ENCODE measurements at regions not wholly inside any gene's neighbourhood (a gene's known extent, or its start where the extent isn't known, plus 50 kb on each side); places are given as distances from the start of the nearest gene placed in this dataset.

DNA sequence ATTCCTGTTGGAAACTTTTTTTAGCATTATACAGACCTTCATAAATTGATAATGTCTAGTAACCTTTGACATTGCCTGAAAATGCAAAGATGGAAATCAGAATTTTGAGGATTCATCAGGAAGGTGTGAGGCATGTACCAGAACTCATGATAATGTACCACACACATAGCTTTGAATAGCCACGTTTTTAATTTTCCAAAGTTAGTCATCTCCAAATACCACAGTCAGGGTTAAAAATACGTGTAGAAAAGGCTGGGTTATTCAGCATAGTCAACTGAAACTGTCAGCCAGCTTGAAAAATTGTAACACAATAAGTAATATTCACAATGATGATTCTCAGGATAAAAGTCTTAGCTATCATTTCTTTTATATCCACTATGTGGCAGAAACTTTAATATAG, 102.0 kb upstream of the THRB start:
- no peak for DNase-seq (ENCODE audit: low spot score)

DNA sequence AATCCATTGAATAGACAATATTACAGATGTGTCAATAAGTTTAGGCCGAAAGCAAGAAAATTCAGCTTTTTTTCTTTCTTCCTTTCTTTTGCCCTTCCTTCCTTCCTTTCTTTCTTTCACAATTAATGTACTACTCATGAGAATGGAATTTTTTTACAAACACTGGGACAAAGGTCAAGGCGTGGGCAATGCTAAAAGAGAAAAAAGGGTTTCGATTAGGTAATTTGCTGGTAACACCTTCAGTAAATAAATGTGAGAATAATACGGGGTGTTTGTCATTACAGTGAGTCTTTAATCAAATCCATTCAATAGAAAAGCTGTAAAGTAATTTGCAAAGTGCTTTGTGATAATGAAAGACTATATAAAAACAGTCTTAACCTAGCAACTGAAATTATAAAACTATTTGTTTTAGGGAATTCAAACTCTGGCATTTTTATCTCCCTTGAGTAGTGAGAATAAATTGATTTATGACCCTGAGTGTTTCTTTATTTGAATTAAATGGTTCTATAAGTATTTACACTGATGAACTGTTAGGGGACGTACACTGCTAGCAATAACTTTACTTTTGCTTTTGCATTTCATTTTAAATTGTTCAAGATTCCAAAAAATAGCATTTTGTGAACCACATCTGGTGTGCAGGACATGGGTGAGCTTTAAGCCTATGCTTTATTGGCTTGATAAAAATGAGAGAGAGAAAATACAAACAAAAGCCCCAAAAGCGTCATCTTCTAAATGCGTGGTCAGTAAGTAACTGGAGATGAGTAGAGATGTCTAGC, 104.2 kb upstream of the THRB start:
- no peak for DNase-seq (ENCODE audit: low spot score)

DNA sequence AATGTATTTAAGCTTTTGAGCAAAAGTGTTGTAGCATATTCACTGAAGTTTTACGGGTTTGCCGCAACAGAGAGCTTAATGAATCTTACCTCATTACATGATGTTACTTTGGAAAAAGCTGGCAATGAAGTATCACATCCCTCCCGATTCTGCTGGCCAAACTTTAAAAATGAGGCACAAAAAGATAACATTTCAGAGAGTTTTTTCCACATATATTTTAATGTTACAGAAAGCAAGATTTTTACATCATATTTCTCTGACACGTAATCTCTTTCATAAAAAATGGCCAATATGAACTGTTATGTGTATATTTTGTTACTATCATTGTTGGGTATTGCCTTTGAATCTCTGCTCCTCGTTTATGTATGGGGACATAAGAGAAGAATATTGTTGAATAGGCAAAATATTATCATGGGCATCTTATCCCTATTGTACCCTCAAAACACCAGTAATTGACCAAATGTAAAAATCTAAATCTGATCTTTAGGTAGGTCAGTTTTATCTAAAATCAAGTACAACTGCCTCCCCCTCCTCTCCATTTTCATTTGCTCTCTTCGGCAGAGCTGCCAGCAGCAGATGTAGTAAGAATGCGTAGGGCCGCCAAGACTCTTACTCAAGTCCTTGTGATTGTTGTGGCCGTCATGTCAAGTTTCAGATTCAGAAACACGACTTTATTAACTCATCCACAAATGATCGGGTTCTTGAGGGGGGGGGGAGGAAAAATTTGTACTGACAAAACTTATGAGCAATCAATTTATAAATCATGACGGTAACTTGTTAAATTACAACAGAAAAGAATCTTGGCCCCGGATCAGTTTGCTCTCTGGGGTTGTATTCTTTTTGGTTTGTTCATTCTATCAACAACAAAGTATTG, 106.7 kb upstream of the THRB start:
- DNase-seq (ENCODE audit: low spot score), result no peak

DNA sequence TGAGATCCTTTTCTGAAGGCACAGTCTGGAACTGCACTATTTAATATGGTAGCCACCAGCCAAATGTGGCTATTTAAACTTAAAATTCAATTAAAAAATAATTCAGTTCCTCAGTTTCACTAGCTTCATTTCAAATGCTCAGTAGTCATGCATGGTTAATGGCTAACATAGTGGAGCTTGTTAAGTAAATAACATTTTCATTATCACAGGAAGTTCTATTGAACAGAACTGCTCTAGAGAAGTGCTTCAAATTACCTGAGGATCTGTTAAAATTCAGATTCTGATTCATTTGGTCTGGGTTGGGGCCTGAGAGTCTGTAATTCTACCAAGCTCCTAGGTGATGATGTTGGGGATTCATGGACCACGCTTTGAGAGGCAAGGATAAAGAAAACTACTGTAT, 109.6 kb upstream of the THRB start:
- DNase-seq (ENCODE audit: low spot score), result no peak

DNA sequence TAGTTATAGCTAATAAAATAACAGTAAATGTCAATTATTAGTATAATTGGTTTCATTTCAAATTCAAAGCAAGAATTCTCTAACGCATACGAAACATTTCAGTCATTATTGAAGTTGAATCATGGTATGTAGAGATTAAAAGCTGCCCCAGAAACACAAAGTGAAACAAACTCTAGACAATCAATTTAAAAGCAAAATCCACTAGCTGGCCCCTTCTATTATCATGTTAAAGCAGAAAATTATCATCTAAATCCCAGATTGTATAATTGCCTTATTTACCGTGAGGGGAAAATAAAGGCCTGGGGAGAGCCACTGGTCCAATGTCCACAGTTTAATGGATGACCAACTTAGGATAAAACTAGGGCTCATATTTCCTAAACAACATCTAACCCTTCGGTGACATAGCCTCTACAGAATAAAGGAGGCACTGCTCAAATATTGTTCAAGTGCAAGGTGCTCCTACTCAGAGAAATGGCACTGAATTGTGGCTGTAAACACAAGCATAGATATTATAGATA, 110.9 kb upstream of the THRB start:
- no peak for DNase-seq (ENCODE audit: low spot score)

DNA sequence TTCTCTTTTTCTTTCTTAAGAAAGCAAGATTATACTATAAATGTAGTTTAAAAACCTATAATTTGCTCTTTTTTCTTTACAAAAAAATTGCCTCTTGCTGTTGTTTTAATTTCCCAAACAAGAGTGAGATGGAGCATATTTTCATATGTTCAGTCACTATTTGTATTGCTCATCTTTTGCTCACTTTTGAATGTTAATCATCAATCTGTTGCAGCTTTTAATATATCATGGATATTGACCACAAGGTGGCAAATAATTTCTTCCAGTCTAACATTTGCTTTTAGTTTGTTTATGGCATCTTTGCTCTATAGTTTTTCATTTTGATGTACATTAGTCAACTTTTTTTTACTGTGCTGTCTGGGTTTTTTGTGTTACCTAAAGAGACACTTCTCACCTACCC, 112.6 kb upstream of the THRB start:
- no peak for DNase-seq (ENCODE audit: low spot score)

DNA sequence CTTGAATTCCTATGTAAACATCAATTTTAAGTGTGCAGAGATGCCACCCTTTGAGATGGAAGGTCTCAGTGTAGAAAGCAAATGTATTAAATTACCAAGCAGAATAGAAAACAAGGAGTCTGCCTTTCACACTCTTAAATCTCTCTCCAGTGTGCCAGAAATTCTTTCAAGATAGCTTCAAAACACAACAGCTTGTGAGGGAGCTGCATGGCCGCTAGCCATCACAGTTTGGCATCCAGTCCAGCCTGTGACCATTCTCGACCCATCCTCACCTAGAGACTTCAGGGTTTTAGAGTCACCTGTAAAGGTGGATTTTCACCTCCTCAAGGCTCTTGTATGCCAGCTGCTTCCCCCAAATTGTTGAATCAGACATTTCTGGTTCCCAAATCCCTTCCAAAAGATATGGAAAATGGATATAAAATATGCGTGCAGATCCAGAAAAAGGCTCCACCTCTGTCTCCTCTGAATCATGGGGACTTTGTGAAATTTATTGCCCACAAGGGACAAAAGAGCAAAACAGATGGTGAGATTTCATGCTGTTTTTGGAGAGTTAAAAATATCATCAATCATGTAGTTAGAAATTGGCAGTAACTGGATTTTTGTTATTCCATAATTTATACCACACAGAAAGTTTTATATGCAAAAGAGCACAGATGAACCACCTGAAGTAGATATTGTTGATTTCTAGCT, 114.2 kb upstream of the THRB start:
- DNase-seq (ENCODE audit: low spot score), result no peak

DNA sequence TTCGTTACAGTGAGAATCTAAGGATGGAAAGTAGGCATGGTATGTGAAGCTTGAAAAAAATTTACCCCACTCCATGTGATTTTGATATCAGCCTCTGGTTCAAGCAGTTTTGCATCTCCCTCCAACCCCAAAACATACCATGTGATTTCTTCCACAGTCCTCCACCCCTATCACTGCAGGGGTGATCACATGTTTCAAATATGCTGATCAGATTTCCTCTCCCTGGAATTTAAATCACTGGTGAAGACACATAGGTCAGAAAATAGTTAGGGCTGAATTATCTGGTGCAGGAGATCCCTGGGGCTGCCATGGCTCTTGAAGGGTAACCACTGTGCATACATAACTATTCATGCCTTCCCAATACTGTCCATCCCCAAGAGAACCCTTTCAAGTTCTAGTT, 119.7 kb upstream of the THRB start:
- no peak for DNase-seq (ENCODE audit: low spot score)

DNA sequence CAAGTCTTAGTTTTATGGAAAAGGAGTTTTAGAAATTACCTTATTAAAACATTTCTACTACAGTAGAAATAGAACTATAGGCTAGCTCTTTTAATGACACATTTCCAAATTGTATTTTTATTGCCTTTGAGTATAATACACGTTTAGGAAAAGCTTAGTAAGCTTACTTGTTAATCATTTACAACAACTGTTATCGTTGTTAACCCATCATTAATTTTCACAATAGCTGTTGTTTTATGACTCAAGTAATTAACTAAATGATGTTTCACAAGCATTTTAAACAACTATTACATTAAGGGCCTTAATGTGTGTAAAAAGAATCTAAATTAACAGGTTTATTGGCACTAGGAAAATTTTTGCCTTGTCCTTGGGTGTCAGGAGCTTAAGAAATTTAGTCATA, 120.5 kb upstream of the THRB start:
- DNase-seq (ENCODE audit: low spot score), result no peak

DNA sequence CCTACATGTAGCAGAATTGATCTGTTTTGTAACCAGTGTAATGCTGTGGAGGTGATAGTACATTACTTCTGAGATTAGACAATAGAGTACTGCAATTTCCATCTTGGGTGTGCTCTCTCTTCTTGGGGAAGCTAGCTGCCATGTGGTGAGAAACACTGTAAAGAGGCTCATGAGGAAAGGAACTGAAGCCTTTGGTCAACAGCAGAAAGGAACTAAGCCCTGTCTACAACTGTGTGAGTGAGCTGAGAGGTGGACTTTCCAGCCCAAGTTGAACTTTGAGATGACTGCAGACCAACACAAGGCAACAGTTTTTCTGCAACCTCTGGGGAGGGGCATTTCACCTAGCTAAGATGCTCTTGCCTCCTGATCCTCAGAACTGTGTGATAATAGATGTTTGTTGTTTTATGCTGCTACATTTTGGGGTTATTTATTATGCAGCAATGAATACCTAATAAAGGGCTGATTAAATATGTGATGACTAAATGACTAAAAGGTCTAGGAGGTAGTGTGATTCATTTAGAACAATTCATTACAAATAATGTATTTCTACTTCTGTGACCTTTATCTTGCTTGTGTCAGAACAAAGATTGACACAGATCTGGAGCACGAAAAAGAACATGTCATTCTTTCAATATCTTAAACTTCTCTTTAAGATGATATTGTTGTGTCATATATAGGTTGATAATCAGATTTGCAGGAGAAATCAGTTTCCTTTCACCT, 121.6 kb upstream of the THRB start:
- no peak for DNase-seq (ENCODE audit: low spot score)

DNA sequence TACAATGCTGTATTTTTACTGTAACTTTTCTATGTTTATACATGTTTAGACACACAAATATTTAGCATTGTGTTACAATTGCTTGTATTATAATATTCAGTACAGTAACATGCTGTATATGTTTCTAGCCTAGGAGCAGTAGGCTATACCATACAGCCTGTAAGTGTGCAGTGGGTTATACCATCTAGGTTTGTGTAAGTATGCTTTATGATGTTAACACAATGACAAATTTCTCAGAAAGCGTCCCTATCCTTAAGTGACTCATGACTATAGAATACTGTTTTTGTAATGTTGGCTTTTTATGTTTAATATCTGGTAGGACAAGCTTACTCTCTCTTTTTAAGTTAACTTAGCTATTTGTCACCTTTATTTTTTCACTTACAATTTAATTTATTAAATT, 127.5 kb upstream of the THRB start:
- no peak for DNase-seq (ENCODE audit: low spot score)

DNA sequence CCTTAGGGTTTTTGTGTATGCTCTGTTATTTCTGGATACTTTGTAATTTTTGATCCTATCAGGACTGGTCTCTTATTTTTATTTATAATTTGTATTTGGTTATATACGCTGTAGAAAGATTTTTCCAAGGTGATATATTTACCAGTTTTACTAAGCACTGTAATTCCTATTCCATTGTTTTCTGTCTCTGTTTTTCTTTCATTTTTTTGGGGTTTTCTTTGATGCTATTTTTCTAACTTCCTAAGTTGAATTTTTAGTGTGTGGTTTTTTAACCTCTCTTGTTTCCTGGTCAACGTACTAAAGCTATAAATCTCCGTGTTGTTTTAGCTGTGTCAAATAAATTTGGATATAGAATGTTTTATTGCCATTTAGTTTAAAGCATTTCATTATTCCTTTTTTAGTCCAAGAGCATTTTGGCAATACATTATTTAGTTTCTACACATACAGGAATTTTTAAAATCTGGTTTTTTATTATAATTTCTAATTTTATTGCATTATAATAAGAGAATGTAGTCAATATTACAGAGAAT, 128.1 kb upstream of the THRB start:
- no peak for DNase-seq (ENCODE audit: low spot score)

DNA sequence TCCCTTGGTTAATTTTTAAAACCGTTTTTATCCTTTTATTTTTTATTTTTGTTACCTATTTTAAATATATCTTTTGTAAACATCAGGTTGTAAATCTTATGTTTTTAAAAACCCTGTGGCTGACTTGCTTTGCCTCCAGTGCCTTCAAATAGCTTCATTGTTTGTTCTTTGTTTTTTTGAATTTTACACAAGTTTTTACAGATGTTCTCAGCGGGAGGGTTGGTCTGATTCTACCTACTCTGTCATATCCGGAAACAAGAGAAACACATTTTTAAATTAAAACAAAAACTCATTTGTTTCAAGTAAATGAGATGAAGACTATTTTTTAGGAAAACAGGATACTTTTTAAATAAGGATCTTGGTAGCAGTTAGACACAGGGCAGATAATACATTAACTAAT, 129.0 kb upstream of the THRB start:
- no peak for DNase-seq (ENCODE audit: low spot score)

DNA sequence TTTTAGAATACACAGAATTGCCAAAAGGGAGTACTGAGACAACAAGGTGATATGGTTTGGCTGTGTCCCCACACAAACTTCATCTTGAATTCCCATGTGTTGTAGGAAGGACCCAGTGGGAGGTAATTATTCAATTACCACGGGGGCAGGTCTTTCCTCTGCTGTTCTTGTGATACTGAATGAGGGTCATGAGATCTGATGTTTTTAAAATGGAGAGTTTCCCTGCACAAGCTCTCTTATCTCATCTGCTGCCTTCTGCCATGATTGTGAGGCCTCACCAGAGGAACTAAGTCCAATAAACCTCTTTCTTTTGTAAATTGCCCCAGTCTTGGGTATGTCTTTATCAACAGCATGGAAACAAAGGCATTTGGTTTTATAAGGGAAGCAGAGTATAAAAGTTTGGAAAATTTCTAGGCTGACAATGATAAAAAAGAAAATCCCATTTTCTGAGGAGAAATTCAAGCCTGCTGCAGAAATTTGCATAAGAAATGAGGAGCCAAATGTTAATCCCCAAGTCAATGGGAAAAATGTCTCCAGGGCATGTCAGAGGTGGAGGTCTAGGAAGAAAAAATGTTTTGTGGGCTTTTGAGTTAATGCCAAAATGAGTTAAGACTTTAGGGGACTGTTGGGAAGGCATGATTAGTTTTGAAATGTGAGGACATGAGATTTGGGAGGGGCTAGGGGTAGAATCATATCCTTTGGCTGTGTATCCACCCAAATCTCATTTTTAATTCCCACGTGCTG, 130.5 kb upstream of the THRB start:
- no peak for DNase-seq (ENCODE audit: low spot score)

DNA sequence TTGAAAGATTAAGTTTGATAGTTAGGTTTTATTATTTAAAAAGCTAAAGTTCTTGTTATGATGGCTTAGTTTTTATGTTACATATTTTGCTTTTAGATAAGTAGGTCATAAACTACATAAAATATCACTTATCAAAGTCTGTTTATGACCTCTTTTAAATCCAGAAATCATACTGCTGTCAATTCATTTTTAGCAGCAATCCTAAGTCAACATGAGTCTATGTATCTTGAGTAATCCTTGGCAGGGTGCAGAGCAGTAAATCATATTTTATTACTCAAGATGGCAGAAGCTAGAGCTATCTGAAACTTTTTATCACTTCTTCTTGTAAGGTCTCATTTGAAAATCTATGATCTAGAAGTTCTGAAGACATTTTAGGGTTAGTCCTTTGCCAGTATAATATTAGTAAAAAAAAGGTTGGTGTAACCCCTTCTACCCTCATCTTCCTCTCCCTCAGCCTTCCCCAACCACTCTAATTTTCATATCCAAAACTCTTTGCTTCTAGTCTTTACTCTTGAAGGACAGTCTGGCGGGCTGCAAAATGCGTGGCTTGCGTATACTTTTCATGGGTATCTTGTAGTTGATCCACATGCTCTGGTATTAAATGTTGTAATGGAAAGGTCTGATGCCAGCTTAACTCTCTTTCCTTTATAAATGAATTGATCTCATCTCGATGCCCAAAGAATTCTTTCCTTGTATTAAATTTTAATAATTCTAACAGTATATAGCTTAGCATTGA, 134.0 kb upstream of the THRB start:
- no peak for DNase-seq (ENCODE audit: low spot score)

DNA sequence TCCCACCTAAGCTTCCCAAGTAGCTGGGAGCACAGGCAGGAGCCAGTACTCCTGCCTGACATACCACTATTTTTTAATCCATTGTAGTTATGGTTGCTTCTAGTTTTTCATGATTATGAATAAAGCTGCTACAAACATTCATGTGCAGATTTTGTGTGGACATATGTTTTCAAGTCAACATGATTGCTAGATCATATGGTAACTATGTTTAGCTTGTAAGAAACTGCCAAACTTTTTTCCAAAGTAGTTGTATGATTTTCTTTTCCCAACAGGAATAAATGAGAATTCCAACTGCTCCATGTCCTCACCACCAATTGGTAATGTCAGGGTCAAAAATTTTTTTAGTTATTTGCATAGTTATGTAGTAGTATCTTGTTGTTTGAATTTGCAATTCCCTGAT, 136.8 kb upstream of the THRB start:
- no peak for DNase-seq (ENCODE audit: low spot score)

DNA sequence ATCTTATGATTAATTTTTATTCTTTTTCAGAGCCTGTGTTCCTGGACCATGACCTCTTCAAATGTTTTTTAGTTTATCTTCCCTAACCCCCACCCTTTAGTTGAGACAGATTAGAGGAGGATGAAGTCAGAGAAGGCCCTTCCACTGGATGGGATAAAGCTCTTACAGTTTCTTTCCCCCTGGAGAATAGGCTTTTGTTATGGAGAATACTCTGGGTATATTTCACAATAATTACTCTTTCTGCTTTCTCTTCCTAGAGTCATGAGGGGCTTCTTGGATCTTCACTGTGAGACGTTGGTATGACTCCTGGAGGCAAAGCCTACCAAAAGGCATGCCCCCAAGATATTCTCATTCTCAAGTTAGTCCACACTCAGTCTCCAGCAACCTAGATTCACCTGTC, 144.4 kb upstream of the THRB start:
- no peak for DNase-seq (ENCODE audit: low spot score)

DNA sequence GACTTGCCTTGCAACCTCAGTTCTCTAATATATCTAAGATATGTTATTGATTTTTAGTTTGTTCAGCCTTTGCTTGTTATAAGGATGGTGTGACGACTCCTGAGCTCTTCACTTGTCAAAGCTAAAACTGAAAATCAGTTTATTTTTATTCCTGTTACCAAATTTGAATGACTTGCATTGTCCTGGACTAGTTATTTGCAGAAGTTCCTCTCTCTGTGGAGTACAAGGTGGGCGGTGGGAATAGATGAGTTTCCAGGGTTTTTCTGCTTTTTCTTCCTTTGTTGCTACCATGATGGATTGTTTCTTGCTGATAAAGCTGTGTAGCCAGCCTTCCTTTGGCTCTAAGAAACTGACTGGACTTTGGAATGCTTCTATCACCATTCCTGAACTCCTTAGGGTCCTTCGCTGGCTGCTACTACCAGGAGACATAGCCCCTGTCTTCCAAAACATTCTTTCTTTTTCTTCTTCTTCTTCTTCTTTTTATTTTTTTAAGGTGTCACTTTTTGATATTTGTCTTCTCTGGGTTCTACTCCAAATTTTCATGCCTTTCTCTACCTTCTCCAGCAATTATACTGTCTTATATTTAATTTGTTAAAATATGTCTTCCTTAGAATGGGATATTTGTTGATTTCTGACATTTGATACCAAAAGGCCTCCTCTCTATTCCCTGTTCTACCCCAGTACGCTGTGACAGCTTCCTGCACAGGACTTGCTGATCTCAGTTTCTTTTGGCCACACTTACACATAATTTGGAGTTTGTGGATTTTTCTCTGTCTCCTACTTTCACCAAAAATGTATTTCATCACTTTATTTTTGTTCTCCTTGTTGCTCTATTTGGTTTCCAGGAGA, 145.1 kb upstream of the THRB start:
- DNase-seq (ENCODE audit: low spot score), result no peak

DNA sequence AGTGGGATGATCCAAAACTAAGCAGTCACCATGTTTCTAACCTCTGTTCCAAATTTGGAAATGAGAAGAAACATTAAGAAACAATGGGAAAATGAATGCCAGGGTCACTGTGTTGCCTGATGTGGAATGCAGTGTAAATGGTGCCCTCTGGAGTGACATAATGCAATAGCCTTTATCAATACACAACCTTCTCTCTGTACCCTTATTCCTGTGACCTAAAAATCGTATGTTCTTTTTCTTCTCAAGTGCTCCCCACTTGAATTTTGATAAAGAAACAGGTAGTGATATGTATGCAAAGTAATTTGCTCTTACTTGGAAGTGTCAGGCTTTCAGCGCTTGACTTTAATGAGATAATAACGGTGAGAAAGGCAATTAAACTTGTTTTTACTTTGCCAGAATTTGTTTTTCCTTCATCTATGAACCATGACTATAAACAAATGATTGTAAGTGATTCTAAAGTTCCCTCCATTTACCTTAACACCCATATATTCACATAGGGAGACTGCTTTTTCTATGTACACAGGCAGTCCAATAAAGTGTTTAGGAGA, 145.8 kb upstream of the THRB start:
- DNase-seq (ENCODE audit: low spot score), result no peak
